IMR-90 (cell line): ENCODE measurements at regions not wholly inside any gene's neighbourhood (a gene's known extent, or its start where the extent isn't known, plus 50 kb on each side); places are given as distances from the start of the nearest gene placed in this dataset.

ENCODE experiments used
- ATAC-seq: fragments of 200-7000 bp; cut with Tn5 transposase; 2 replicates; pipeline ENCODE4 v1.9.1; 2020; ENCODE audit warnings: low read depth, mild to moderate bottlenecking, moderate library complexity
- BruUV-seq: library from RNA; stranded (reverse); fragments of 400-500 nt; replicated peaks from 2 replicates; lab custom pipeline; 2021; lab: Mats Ljungman, UMichigan
- CTCF ChIA-PET: fragments of 300-600 bp; formaldehyde crosslinking; extraction: SDS; loops from one replicate; lab custom pipeline; 2021; ENCODE audit warnings: antibody characterized with exemption; lab: Yijun Ruan, JAX
- POLR2A ChIA-PET: fragments of 300-600 bp; sonication (Branson Sonifier 250); formaldehyde crosslinking; loops from one replicate; lab custom pipeline; 2022; ENCODE audit warnings: antibody characterized with exemption; ENCODE audit not compliant: unreplicated experiment; lab: Charles Lee
- DNase-seq: peaks from one replicate; pipeline ENCODE4 v3.0.0; 2013
- H2AFZ ChIP-seq: replicated peaks from 2 replicates; pipeline ENCODE3; 2013; ENCODE audit warnings: low read length, mild to moderate bottlenecking; ENCODE audit not compliant: poor library complexity
- H2AK5ac ChIP-seq: 2 replicates; pipeline ENCODE4 v1.6.1; 2013; ENCODE audit warnings: low read depth, low read length, inconsistent platforms
- H2AK9ac ChIP-seq: replicated peaks from 2 replicates; pipeline ENCODE3; 2013; ENCODE audit warnings: mild to moderate bottlenecking, low read depth, low read length, moderate library complexity; ENCODE audit not compliant: poor library complexity
- H2BK120ac ChIP-seq: 2 replicates; pipeline ENCODE4 v1.6.1; 2013; ENCODE audit warnings: low read depth, low read length, inconsistent platforms
- H2BK15ac ChIP-seq: 3 replicates; pipeline ENCODE4 v1.6.1; 2013; ENCODE audit warnings: low read depth, low read length, inconsistent platforms
- H2BK20ac ChIP-seq: 2 replicates; pipeline ENCODE4 v1.6.1; 2013; ENCODE audit warnings: low read depth, mild to moderate bottlenecking, inconsistent platforms, low read length, moderate library complexity
- H2BK5ac ChIP-seq: 2 replicates; pipeline ENCODE4 v1.6.1; 2013; ENCODE audit warnings: mild to moderate bottlenecking, low read depth, low read length, inconsistent platforms; ENCODE audit not compliant: poor library complexity, severe bottlenecking
- H3K14ac ChIP-seq: replicated peaks from 2 replicates; pipeline ENCODE4 v1.6.1; 2013; ENCODE audit warnings: low read depth, low read length, inconsistent platforms
- H3K18ac ChIP-seq: 2 replicates; pipeline ENCODE4 v1.6.1; 2013; ENCODE audit warnings: low read depth, low read length, control low read depth
- H3K23ac ChIP-seq: 2 replicates; pipeline ENCODE4 v1.6.1; 2013; ENCODE audit warnings: low read depth, low read length, inconsistent platforms
- H3K27ac ChIP-seq: 2 replicates; pipeline ENCODE4 v1.5.1; 2013; ENCODE audit warnings: mild to moderate bottlenecking, control low read depth, low read length; ENCODE audit not compliant: insufficient read depth
- H3K27me3 ChIP-seq: 2 replicates; pipeline ENCODE4 v1.6.1; 2013; ENCODE audit warnings: low read length; ENCODE audit not compliant: control insufficient read depth, insufficient read depth
- H3K36me3 ChIP-seq: 2 replicates; pipeline ENCODE4 v1.6.1; 2013; ENCODE audit warnings: low read length, mixed read lengths; ENCODE audit not compliant: control insufficient read depth, insufficient read depth
- H3K4ac ChIP-seq: 2 replicates; pipeline ENCODE4 v1.6.1; 2013; ENCODE audit warnings: low read depth, low read length, inconsistent platforms
- H3K4me1 ChIP-seq: 2 replicates; pipeline ENCODE4 v1.6.1; 2013; ENCODE audit warnings: low read length, mixed read lengths; ENCODE audit not compliant: control insufficient read depth, insufficient read depth
- H3K4me2 ChIP-seq: 2 replicates; pipeline ENCODE4 v1.6.1; 2013; ENCODE audit warnings: low read depth, mild to moderate bottlenecking, control low read depth, low read length, moderate library complexity
- H3K4me3 ChIP-seq: 2 replicates; pipeline ENCODE4 v1.5.1; 2013; ENCODE audit warnings: low read depth, mild to moderate bottlenecking, control low read depth, low read length, moderate library complexity; ENCODE audit not compliant: insufficient read depth
- H3K56ac ChIP-seq: 2 replicates; pipeline ENCODE4 v1.6.1; 2013; ENCODE audit warnings: low read length, inconsistent platforms; ENCODE audit not compliant: insufficient read depth; ENCODE audit errors: extremely low read depth
- H3K79me1 ChIP-seq, 2 experiments: 2 replicates each; pipeline ENCODE4 v1.6.1; 2013; ENCODE audit warnings: low read length in 2 of 2, inconsistent platforms in 1 of 2, low read depth in 1 of 2
- H3K9ac ChIP-seq: 2 replicates; pipeline ENCODE4 v1.6.1; 2013; ENCODE audit warnings: low read depth, low read length, control low read depth
- H3K9me1 ChIP-seq: 2 replicates; pipeline ENCODE4 v1.6.1; 2013; ENCODE audit warnings: low read length, inconsistent platforms; ENCODE audit not compliant: insufficient read depth
- H3K9me3 ChIP-seq: 2 replicates; pipeline ENCODE4 v1.6.1; 2013; ENCODE audit warnings: low read length; ENCODE audit not compliant: control insufficient read depth, insufficient read depth
- H4K20me1 ChIP-seq: 2 replicates; pipeline ENCODE4 v1.6.1; 2013; ENCODE audit warnings: low read length, inconsistent platforms; ENCODE audit not compliant: insufficient read depth
- H4K5ac ChIP-seq: 2 replicates; pipeline ENCODE4 v1.6.1; 2013; ENCODE audit warnings: mild to moderate bottlenecking, low read depth, low read length, control low read depth
- H4K8ac ChIP-seq, 2 experiments: 2 replicates each; pipeline ENCODE4 v1.6.1; 2013; ENCODE audit warnings: low read depth in 2 of 2, low read length in 2 of 2, control low read depth in 1 of 2, inconsistent platforms in 1 of 2
- H4K91ac ChIP-seq: 2 replicates; pipeline ENCODE4 v1.6.1; 2013; ENCODE audit warnings: low read depth, low read length, inconsistent platforms; ENCODE audit not compliant: insufficient read depth
- WGBS, 2 experiments: methylation state at CpG; one replicate each; pipeline versions ENCODE4 v1.1.5 to v1.1.7; 2013; ENCODE audit warnings: missing lambda C conversion rate in 2 of 2; ENCODE audit not compliant: insufficient read length in 1 of 2; ENCODE audit errors: extremely low coverage in 2 of 2; 5-methylcytosine and 5-hydroxymethylcytosine counted together
- dilution Hi-C: fragments of 300-500 bp; cut with HindIII; formaldehyde crosslinking; loops from one replicate; pipeline ENCODE4 v1.14.3; 2018; ENCODE audit warnings: low sequenced_read_pairs; ENCODE audit not compliant: unreplicated experiment
- in situ Hi-C: fragments of 300-500 bp; cut with MboI; formaldehyde crosslinking; loops from 3 replicates; pipeline ENCODE4 v1.14.3; 2019; ENCODE audit warnings: low sequenced_read_pairs, inconsistent platforms, mixed read lengths
- intact Hi-C: fragments of 100-400 bp; cut with micrococcal nuclease; formaldehyde crosslinking; loops from 2 replicates; pipeline ENCODE4 v1.10.0; 2022
- TF ChIP-seq, protein P1 (sequence below): fragments of 150-350 bp; IDR thresholded peaks from 2 replicates; pipeline ENCODE4 v1.6.1; 2017; ENCODE audit warnings: mild to moderate bottlenecking, antibody characterized with exemption, low read length, low read depth

- dilution Hi-C loops (no loop called here), in situ Hi-C loops (no loop called here), intact Hi-C loops (no loop called here)
- Histone ChIP-seq H2AK9ac (no peak overlapping the region), H3K36me3 (no peaks in the 10 kb centered on the region), H3K4me1 (no peaks in the 10 kb centered on the region), H4K20me1 (no peaks in the 10 kb centered on the region), H2BK20ac (no peak overlapping the region), H3K4me2 (no peak overlapping the region), H3K9ac (no peak overlapping the region), H3K4me3 (no peak overlapping the region), H2BK5ac (no peak overlapping the region), H3K14ac (no peak overlapping the region), H3K23ac (no peak overlapping the region), H3K18ac (no peak overlapping the region), H4K91ac (no peak overlapping the region), H2BK15ac (no peak overlapping the region), H3K9me1 (no peaks in the 10 kb centered on the region), H4K8ac (no peak overlapping the region), H3K9me3 (no peaks in the 10 kb centered on the region; the same call in 1 of the 2 replicates), H2BK120ac (no peak overlapping the region), H4K5ac (no peak overlapping the region), H3K4ac (no peak overlapping the region), H2AFZ (no peak overlapping the region), H3K27ac (no peak overlapping the region), H3K79me1 (no peaks in the 10 kb centered on the region), H3K27me3 (no peaks in the 10 kb centered on the region), H2AK5ac (no peak overlapping the region), H3K56ac (no peak overlapping the region)
- no TSS peak for BruUV-seq
- TF ChIP-seq, protein P1, sequence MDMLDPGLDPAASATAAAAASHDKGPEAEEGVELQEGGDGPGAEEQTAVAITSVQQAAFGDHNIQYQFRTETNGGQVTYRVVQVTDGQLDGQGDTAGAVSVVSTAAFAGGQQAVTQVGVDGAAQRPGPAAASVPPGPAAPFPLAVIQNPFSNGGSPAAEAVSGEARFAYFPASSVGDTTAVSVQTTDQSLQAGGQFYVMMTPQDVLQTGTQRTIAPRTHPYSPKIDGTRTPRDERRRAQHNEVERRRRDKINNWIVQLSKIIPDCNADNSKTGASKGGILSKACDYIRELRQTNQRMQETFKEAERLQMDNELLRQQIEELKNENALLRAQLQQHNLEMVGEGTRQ, result no peak
- ChIA-PET POLR2A (no interaction called here), CTCF (no interaction called here)
- ATAC-seq (no peak), DNase-seq (no peak)
- WGBS, 2 experiments, result 60% methylated on average over 5 of the region's 9 CpGs; no CpG with 5 or more reads in 1 of the 2 experiments
Measured at GRCh38 chr19:34597596-34597995, 79.4 kb downstream of the SCGB2B2 start.
